ENCODE measurements at regions not wholly inside any gene's neighbourhood (a gene's known extent, or its start where the extent isn't known, plus 50 kb on each side); places are given as distances from the start of the nearest gene placed in this dataset.

DNA sequence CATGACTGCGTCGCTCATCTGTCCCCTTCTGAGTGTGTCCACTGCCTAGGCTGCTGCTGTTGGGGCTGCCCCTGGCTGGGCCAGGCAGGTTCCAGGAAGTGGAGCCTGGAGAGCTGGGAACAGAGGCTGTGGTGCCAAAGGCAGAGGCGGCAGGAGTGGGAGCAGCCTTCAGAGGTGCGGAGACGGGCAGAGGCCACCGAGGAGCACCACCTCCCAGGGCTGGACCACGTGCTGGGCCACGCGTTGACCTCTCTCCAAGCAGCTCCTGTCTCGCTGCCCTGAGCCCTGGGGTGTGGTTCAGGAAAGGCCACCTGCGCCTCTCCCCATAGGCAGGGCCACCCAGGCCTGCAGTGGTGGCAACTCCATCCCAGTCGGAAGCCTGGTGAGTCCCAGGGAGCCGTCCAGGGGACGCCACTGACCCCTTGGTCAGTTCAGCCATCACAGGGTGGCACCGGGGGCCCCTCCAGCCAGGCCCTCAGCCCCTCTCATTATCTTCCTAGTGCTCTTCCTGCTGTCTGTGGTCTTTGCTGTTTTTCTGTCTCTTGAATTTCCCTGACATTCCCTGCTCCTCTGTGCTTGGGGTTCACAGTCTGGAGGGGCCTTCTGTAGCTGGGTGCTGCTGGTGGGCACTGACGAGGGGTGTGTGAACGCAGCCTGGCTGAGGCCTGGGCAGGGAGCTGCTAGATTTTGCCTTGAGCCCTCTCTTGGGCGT lies 122.8 kb upstream of the HS6ST1 start:
- Histone ChIP-seq H3K4me1 (peaks cover 36% of the 10 kb centered on the region), H3K27me3 (no peaks in the 10 kb centered on the region), H3K4me3 (no peak overlapping the region), H3K36me3 (ENCODE audit: low read depth, missing control alignments) (no peaks in the 10 kb centered on the region), H3K9me3 (no peaks in the 10 kb centered on the region), H3K27ac (no peak overlapping the region)
- no peak for DNase-seq
- WGBS, 2 donors = 90 to 94% methylated on average over 6 to 18 of the region's 18 CpGs
- intact Hi-C loops (cut with DNase I; ENCODE audit: low total_unique reads) = no loop called here
- TF ChIP-seq POLR2A (IDR thresholded peaks at IDR 0.05) (no peak), CTCF (IDR thresholded peaks at IDR 0.05) (no peak)

- peak; percentile 44 for DNase-seq
- Histone ChIP-seq H3K27ac (no peak overlapping the region), H3K36me3 (ENCODE audit: low read depth, missing control alignments) (no peaks in the 10 kb centered on the region), H3K4me1 (peaks cover 36% of the 10 kb centered on the region), H3K27me3 (no peaks in the 10 kb centered on the region), H3K4me3 (no peak overlapping the region), H3K9me3 (no peaks in the 10 kb centered on the region)
- WGBS, 2 donors = 64 to 73% methylated on average over 8 of the region's 8 CpGs
- no peak for TF ChIP-seq POLR2A (IDR thresholded peaks at IDR 0.05)
- TF ChIP-seq CTCF (IDR thresholded peaks at IDR 0.05) = no peak
- intact Hi-C loops (cut with DNase I; ENCODE audit: low total_unique reads) = no loop called here
Observed at GRCh38 chr2:128442053-128442751, 123.5 kb upstream of the HS6ST1 start.

GRCh38 chr2:128442891-128443302 lies 124.2 kb upstream of the HS6ST1 start:
- peak overlapping the region in 1 of 2 donors; percentile 39 for H3K27ac ChIP-seq
- H3K4me3 ChIP-seq = no peak overlapping the region
- no peaks in the 10 kb centered on the region for H3K9me3 ChIP-seq
- intact Hi-C loops (cut with DNase I; ENCODE audit: low total_unique reads) = no loop called here
- H3K36me3 ChIP-seq (ENCODE audit: low read depth, missing control alignments) = no peaks in the 10 kb centered on the region
- WGBS, 2 donors = 66 to 71% methylated on average over 5 to 10 of the region's 10 CpGs
- TF ChIP-seq POLR2A (IDR thresholded peaks at IDR 0.05) = no peak
- TF ChIP-seq CTCF (IDR thresholded peaks at IDR 0.05) = no peak
- H3K27me3 ChIP-seq = no peaks in the 10 kb centered on the region
- peaks cover 36% of the 10 kb centered on the region for H3K4me1 ChIP-seq
- DNase-seq = peak; percentile 21

GRCh38 chr2:128444121-128444771 lies 125.6 kb upstream of the HS6ST1 start:
- Histone ChIP-seq H3K9me3 (no peaks in the 10 kb centered on the region), H3K27ac (peak overlapping the region in 1 of 2 donors; percentile 62), H3K4me3 (no peak overlapping the region), H3K4me1 (peaks cover 36% of the 10 kb centered on the region), H3K36me3 (ENCODE audit: low read depth, missing control alignments) (no peaks in the 10 kb centered on the region), H3K27me3 (no peaks in the 10 kb centered on the region)
- TF ChIP-seq CTCF (IDR thresholded peaks at IDR 0.05) = no peak
- DNase-seq = peak; percentile 10
- intact Hi-C loops (cut with DNase I; ENCODE audit: low total_unique reads) = no loop called here
- WGBS, 2 donors = 78 to 86% methylated on average over 6 to 7 of the region's 7 CpGs

All from testis (tissue), 2 donors.